Bronchial epithelial cell (primary cell): ENCODE measurements at regions not wholly inside any gene's neighbourhood (a gene's known extent, or its start where the extent isn't known, plus 50 kb on each side); places are given as distances from the start of the nearest gene placed in this dataset.

Experiments
- DNase-seq: peaks from one replicate; pipeline ENCODE4 v3.0.0-alpha.2; 2010; ENCODE audit warnings: low read depth
- FAIRE-seq: peaks from 2 replicates; lab custom pipeline; 2011; peaks lifted over from hg19 to GRCh38; lab: Jason Lieb, UNC
- H3K27me3 ChIP-seq: 2 replicates; pipeline ENCODE4 v1.5.1; 2011; ENCODE audit warnings: low read length; ENCODE audit not compliant: control insufficient read depth, insufficient read depth
- H3K36me3 ChIP-seq: 2 replicates; pipeline ENCODE4 v1.5.1; 2011; ENCODE audit warnings: low read length; ENCODE audit not compliant: control insufficient read depth, insufficient read depth
- H3K4me3 ChIP-seq: 2 replicates; pipeline ENCODE4 v1.5.1; 2011; ENCODE audit warnings: mild to moderate bottlenecking, low read depth, low read length, control low read depth
- TF ChIP-seq, protein P1 (sequence below): IDR thresholded peaks from 2 replicates; pipeline ENCODE4 v1.5.1; 2011; ENCODE audit warnings: mild to moderate bottlenecking, moderate library complexity, low read length, control low read depth, inconsistent platforms; ENCODE audit not compliant: insufficient read depth, severe bottlenecking

DNA sequence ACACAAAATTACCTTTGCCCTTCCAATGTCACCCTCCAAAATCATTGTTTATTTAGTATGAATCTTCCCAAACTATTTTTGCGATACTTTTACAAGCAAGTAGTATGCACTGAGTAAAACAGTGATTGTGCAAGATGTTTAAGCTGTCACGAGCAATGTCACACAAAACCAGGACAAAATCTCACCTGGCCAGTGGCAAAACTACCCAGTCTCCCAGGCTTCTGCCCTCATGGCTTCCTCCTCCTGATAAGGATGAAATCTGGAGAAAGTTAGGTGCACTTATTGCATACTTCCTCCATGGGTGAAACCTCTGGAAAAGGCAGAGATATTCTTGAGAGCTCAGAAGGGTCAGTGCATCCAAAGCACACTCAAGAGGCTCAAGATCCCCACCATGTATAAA lies 500.8 kb downstream of the IRS2 start:
- no peak overlapping the region for H3K4me3 ChIP-seq
- FAIRE-seq (no peak), DNase-seq (no peak)
- no peaks in the 10 kb centered on the region for H3K36me3 ChIP-seq
- TF ChIP-seq, protein P1, sequence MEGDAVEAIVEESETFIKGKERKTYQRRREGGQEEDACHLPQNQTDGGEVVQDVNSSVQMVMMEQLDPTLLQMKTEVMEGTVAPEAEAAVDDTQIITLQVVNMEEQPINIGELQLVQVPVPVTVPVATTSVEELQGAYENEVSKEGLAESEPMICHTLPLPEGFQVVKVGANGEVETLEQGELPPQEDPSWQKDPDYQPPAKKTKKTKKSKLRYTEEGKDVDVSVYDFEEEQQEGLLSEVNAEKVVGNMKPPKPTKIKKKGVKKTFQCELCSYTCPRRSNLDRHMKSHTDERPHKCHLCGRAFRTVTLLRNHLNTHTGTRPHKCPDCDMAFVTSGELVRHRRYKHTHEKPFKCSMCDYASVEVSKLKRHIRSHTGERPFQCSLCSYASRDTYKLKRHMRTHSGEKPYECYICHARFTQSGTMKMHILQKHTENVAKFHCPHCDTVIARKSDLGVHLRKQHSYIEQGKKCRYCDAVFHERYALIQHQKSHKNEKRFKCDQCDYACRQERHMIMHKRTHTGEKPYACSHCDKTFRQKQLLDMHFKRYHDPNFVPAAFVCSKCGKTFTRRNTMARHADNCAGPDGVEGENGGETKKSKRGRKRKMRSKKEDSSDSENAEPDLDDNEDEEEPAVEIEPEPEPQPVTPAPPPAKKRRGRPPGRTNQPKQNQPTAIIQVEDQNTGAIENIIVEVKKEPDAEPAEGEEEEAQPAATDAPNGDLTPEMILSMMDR: no peak
- no peaks in the 10 kb centered on the region for H3K27me3 ChIP-seq

DNA sequence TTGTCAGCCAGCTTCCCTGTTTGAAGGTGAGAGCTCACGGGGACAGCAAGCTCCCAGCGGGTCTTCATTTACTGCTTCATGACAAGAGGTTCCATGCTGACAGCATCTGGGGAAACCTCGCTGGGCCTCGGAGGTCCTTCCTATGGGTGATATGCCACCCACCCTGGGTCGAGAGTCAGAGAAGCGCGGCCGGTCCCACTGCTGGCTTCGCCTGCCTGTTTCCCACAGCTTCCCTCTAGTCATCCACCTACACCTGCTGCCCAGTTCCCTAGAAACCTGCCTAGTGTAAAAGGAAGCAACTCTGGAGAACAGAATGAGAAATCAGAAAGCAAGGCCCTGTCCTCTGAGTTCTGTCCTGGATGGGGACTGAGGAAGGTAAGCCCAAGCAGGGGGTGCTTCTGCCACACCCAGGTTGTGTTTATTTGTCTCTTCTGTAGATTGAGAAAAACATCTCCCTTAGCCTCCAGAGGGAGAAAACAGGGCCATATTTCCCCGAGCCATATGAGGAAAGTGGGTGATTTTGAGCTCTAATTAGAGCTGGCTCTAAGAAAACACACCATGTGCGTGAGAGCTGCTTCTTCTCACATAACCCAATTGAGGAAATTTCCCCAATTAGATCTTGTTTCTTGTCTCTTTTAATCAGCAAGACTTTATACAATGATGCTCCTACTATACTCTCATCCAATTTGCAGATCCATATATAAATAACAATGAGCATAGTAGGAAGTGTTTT lies 504.3 kb downstream of the IRS2 start:
- FAIRE-seq: no peak
- TF ChIP-seq, protein P1: no peak

DNA sequence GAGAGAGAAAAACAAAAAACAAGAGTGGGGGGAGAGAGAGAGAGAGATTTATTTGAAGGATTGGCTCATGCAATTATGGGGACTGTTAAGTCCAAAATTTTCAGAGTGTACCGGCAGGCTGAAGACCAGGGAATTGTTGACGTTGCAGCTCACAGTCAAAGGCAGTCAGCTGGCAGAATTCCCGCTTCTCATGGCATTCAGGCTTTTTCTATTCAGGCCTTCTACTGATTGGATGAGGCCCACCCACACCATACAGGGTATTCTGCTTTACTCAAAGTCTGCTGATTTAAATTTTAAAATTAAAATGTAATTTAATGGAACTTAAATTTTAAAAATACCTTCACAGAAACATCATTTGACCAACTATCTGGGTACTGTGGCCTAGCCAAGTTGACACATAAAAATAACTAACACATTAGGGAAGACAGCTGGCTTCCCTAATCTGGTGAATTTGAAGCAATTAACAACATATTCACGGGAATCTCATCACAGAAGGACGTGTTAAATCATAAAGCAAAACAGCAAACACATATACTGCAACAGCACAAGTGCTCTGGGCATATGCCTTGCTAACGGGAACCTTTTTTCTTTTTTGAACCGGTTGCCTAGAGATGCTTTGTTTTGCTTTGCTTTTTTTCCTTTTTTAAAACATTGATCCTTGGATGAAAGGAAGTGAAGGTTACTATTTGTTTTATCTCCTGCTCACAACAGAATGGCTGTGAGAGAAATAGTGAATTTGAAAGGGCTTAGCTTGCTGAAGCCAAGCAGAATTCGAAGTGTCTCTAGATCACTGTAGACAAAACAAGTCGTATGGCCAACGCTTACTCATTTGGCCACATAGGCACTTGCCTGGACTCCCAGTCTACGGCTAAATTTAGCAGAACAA lies 505.1 kb downstream of the IRS2 start:
- FAIRE-seq (no peak), DNase-seq (no peak)
- H3K27me3 ChIP-seq: no peaks in the 10 kb centered on the region
- no peaks in the 10 kb centered on the region for H3K36me3 ChIP-seq
- TF ChIP-seq, protein P1: no peak
- H3K4me3 ChIP-seq: no peak overlapping the region

More for the DNA sequence above, 504.3 kb downstream of the IRS2 start:
- Histone ChIP-seq H3K27me3 (no peaks in the 10 kb centered on the region), H3K36me3 (no peaks in the 10 kb centered on the region), H3K4me3 (no peak overlapping the region)
- DNase-seq: no peak

DNA sequence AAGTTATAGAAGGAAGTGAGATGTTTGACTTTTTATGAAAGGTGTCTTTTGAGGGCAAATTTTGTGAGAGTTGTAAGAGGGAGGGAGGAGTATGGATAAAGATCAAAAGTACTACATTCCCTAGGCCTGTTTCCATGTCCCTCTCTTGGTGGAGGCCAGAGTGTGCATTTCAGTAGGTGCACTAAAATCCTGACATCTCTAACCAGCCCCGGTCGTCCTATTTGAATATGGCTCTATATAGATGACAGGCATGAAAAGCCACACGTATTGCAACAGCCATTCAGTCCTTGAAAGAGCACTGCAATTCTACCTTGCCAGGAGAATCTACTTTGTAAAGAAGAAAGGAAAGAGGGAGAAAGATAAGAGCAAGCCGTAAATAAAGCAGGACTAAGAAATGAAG lies 510.1 kb downstream of the IRS2 start:
- Histone ChIP-seq H3K4me3 (no peak overlapping the region), H3K27me3 (no peaks in the 10 kb centered on the region), H3K36me3 (no peaks in the 10 kb centered on the region)
- DNase-seq: no peak
- no peak for FAIRE-seq
- TF ChIP-seq, protein P1: no peak

DNA sequence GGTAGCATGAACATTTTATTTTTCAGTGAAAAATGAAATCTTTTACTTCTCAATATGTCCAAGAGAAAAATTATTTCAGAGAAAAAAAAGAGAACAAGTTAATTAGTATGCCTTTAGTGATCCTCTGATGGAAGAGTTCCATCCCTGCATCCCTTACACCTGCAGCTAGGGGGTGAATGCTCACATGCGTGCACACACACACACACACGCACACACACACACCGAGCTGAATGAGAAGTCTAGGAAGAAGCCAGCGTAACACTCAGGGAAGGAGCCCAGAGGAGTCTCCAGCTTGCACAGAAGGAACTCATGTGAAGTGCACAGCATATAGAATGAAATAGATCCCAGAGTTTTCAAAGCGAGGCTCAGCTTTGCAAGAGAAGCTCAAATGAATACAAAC lies 510.5 kb downstream of the IRS2 start:
- Histone ChIP-seq H3K27me3 (no peaks in the 10 kb centered on the region), H3K4me3 (no peak overlapping the region), H3K36me3 (no peaks in the 10 kb centered on the region)
- FAIRE-seq: no peak
- TF ChIP-seq, protein P1: peak; percentile 37
- no peak for DNase-seq
